IMR-90 (cell line): ENCODE measurements at regions not wholly inside any gene's neighbourhood (a gene's known extent, or its start where the extent isn't known, plus 50 kb on each side); places are given as distances from the start of the nearest gene placed in this dataset.

ENCODE experiments used
- ATAC-seq: fragments of 200-7000 bp; cut with Tn5 transposase; 2 replicates; pipeline ENCODE4 v1.9.1; 2020; ENCODE audit warnings: low read depth, mild to moderate bottlenecking, moderate library complexity
- BruUV-seq: library from RNA; stranded (reverse); fragments of 400-500 nt; replicated peaks from 2 replicates; lab custom pipeline; 2021; lab: Mats Ljungman, UMichigan
- CTCF ChIA-PET: fragments of 300-600 bp; formaldehyde crosslinking; extraction: SDS; loops from one replicate; lab custom pipeline; 2021; ENCODE audit warnings: antibody characterized with exemption; lab: Yijun Ruan, JAX
- POLR2A ChIA-PET: fragments of 300-600 bp; sonication (Branson Sonifier 250); formaldehyde crosslinking; loops from one replicate; lab custom pipeline; 2022; ENCODE audit warnings: antibody characterized with exemption; ENCODE audit not compliant: unreplicated experiment; lab: Charles Lee
- DNase-seq: peaks from one replicate; pipeline ENCODE4 v3.0.0; 2013
- H2AFZ ChIP-seq: replicated peaks from 2 replicates; pipeline ENCODE3; 2013; ENCODE audit warnings: low read length, mild to moderate bottlenecking; ENCODE audit not compliant: poor library complexity
- H2AK5ac ChIP-seq: 2 replicates; pipeline ENCODE4 v1.6.1; 2013; ENCODE audit warnings: low read depth, low read length, inconsistent platforms
- H2AK9ac ChIP-seq: replicated peaks from 2 replicates; pipeline ENCODE3; 2013; ENCODE audit warnings: mild to moderate bottlenecking, low read depth, low read length, moderate library complexity; ENCODE audit not compliant: poor library complexity
- H2BK120ac ChIP-seq: 2 replicates; pipeline ENCODE4 v1.6.1; 2013; ENCODE audit warnings: low read depth, low read length, inconsistent platforms
- H2BK15ac ChIP-seq: 3 replicates; pipeline ENCODE4 v1.6.1; 2013; ENCODE audit warnings: low read depth, low read length, inconsistent platforms
- H2BK20ac ChIP-seq: 2 replicates; pipeline ENCODE4 v1.6.1; 2013; ENCODE audit warnings: low read depth, mild to moderate bottlenecking, inconsistent platforms, low read length, moderate library complexity
- H2BK5ac ChIP-seq: 2 replicates; pipeline ENCODE4 v1.6.1; 2013; ENCODE audit warnings: mild to moderate bottlenecking, low read depth, low read length, inconsistent platforms; ENCODE audit not compliant: poor library complexity, severe bottlenecking
- H3K14ac ChIP-seq: replicated peaks from 2 replicates; pipeline ENCODE4 v1.6.1; 2013; ENCODE audit warnings: low read depth, low read length, inconsistent platforms
- H3K18ac ChIP-seq: 2 replicates; pipeline ENCODE4 v1.6.1; 2013; ENCODE audit warnings: low read depth, low read length, control low read depth
- H3K23ac ChIP-seq: 2 replicates; pipeline ENCODE4 v1.6.1; 2013; ENCODE audit warnings: low read depth, low read length, inconsistent platforms
- H3K27ac ChIP-seq: 2 replicates; pipeline ENCODE4 v1.5.1; 2013; ENCODE audit warnings: mild to moderate bottlenecking, control low read depth, low read length; ENCODE audit not compliant: insufficient read depth
- H3K27me3 ChIP-seq: 2 replicates; pipeline ENCODE4 v1.6.1; 2013; ENCODE audit warnings: low read length; ENCODE audit not compliant: control insufficient read depth, insufficient read depth
- H3K36me3 ChIP-seq: 2 replicates; pipeline ENCODE4 v1.6.1; 2013; ENCODE audit warnings: low read length, mixed read lengths; ENCODE audit not compliant: control insufficient read depth, insufficient read depth
- H3K4ac ChIP-seq: 2 replicates; pipeline ENCODE4 v1.6.1; 2013; ENCODE audit warnings: low read depth, low read length, inconsistent platforms
- H3K4me1 ChIP-seq: 2 replicates; pipeline ENCODE4 v1.6.1; 2013; ENCODE audit warnings: low read length, mixed read lengths; ENCODE audit not compliant: control insufficient read depth, insufficient read depth
- H3K4me2 ChIP-seq: 2 replicates; pipeline ENCODE4 v1.6.1; 2013; ENCODE audit warnings: low read depth, mild to moderate bottlenecking, control low read depth, low read length, moderate library complexity
- H3K4me3 ChIP-seq: 2 replicates; pipeline ENCODE4 v1.5.1; 2013; ENCODE audit warnings: low read depth, mild to moderate bottlenecking, control low read depth, low read length, moderate library complexity; ENCODE audit not compliant: insufficient read depth
- H3K56ac ChIP-seq: 2 replicates; pipeline ENCODE4 v1.6.1; 2013; ENCODE audit warnings: low read length, inconsistent platforms; ENCODE audit not compliant: insufficient read depth; ENCODE audit errors: extremely low read depth
- H3K79me1 ChIP-seq, 2 experiments: 2 replicates each; pipeline ENCODE4 v1.6.1; 2013; ENCODE audit warnings: low read length in 2 of 2, inconsistent platforms in 1 of 2, low read depth in 1 of 2
- H3K9ac ChIP-seq: 2 replicates; pipeline ENCODE4 v1.6.1; 2013; ENCODE audit warnings: low read depth, low read length, control low read depth
- H3K9me1 ChIP-seq: 2 replicates; pipeline ENCODE4 v1.6.1; 2013; ENCODE audit warnings: low read length, inconsistent platforms; ENCODE audit not compliant: insufficient read depth
- H3K9me3 ChIP-seq: 2 replicates; pipeline ENCODE4 v1.6.1; 2013; ENCODE audit warnings: low read length; ENCODE audit not compliant: control insufficient read depth, insufficient read depth
- H4K20me1 ChIP-seq: 2 replicates; pipeline ENCODE4 v1.6.1; 2013; ENCODE audit warnings: low read length, inconsistent platforms; ENCODE audit not compliant: insufficient read depth
- H4K5ac ChIP-seq: 2 replicates; pipeline ENCODE4 v1.6.1; 2013; ENCODE audit warnings: mild to moderate bottlenecking, low read depth, low read length, control low read depth
- H4K8ac ChIP-seq, 2 experiments: 2 replicates each; pipeline ENCODE4 v1.6.1; 2013; ENCODE audit warnings: low read depth in 2 of 2, low read length in 2 of 2, control low read depth in 1 of 2, inconsistent platforms in 1 of 2
- H4K91ac ChIP-seq: 2 replicates; pipeline ENCODE4 v1.6.1; 2013; ENCODE audit warnings: low read depth, low read length, inconsistent platforms; ENCODE audit not compliant: insufficient read depth
- BHLHE40 ChIP-seq: fragments of 150-350 bp; IDR thresholded peaks from 2 replicates; pipeline ENCODE4 v1.6.1; 2016; ENCODE audit warnings: mild to moderate bottlenecking, low read depth, low read length
- CEBPB ChIP-seq: IDR thresholded peaks from 2 replicates; pipeline ENCODE4 v1.6.1; 2012; ENCODE audit warnings: low read depth, low read length, improper control_type of control experiment
- CHD1 ChIP-seq: IDR thresholded peaks from 2 replicates; pipeline ENCODE4 v1.6.1; 2012; ENCODE audit warnings: low read depth, low read length, improper control_type of control experiment
- FOS ChIP-seq: fragments of 150-350 bp; IDR thresholded peaks from 2 replicates; pipeline ENCODE4 v1.6.1; 2016; ENCODE audit warnings: low read depth, low read length
- MAFK ChIP-seq: IDR thresholded peaks from 2 replicates; pipeline ENCODE4 v1.6.1; 2012; ENCODE audit warnings: low read depth, low read length, improper control_type of control experiment
- MAZ ChIP-seq: IDR thresholded peaks from 2 replicates; pipeline ENCODE4 v1.6.1; 2012; ENCODE audit warnings: low read depth, mild to moderate bottlenecking, low read length, improper control_type of control experiment, moderate library complexity, borderline replicate concordance
- MXI1 ChIP-seq: IDR thresholded peaks from 2 replicates; pipeline ENCODE4 v1.6.1; 2012; ENCODE audit warnings: low read depth, mild to moderate bottlenecking, low read length, moderate library complexity, borderline replicate concordance
- NFE2L2 ChIP-seq: fragments of 150-350 bp; IDR thresholded peaks from 2 replicates; pipeline ENCODE4 v1.6.1; 2016; ENCODE audit warnings: low read depth, mild to moderate bottlenecking, low read length
- POLR2A ChIP-seq: IDR thresholded peaks from 2 replicates; pipeline ENCODE4 v1.6.1; 2012; ENCODE audit warnings: mild to moderate bottlenecking, low read depth, low read length
- RAD21 ChIP-seq: IDR thresholded peaks from 2 replicates; pipeline ENCODE4 v1.6.1; 2012; ENCODE audit warnings: low read length, improper control_type of control experiment
- RCOR1 ChIP-seq: IDR thresholded peaks from 2 replicates; pipeline ENCODE4 v1.6.1; 2012; ENCODE audit warnings: mild to moderate bottlenecking, low read length, improper control_type of control experiment; ENCODE audit not compliant: insufficient replicate concordance
- RFX5 ChIP-seq: IDR thresholded peaks from 2 replicates; pipeline ENCODE4 v1.8.0; 2012; ENCODE audit warnings: low read depth, mild to moderate bottlenecking, low read length, moderate library complexity
- SMC3 ChIP-seq: fragments of 150-350 bp; IDR thresholded peaks from 2 replicates; pipeline ENCODE4 v1.6.1; 2016; ENCODE audit warnings: low read depth, mild to moderate bottlenecking, antibody characterized with exemption, low read length, moderate library complexity
- USF2 ChIP-seq: fragments of 150-350 bp; IDR thresholded peaks from 2 replicates; pipeline ENCODE4 v1.6.1; 2017; ENCODE audit warnings: mild to moderate bottlenecking, antibody characterized with exemption, low read length, low read depth
- dilution Hi-C: fragments of 300-500 bp; cut with HindIII; formaldehyde crosslinking; loops from one replicate; pipeline ENCODE4 v1.14.3; 2018; ENCODE audit warnings: low sequenced_read_pairs; ENCODE audit not compliant: unreplicated experiment
- in situ Hi-C: fragments of 300-500 bp; cut with MboI; formaldehyde crosslinking; loops from 3 replicates; pipeline ENCODE4 v1.14.3; 2019; ENCODE audit warnings: low sequenced_read_pairs, inconsistent platforms, mixed read lengths
- intact Hi-C: fragments of 100-400 bp; cut with micrococcal nuclease; formaldehyde crosslinking; loops from 2 replicates; pipeline ENCODE4 v1.10.0; 2022
- TF ChIP-seq, protein P1 (sequence below): fragments of 150-350 bp; IDR thresholded peaks from 2 replicates; pipeline ENCODE4 v1.6.1; 2016; ENCODE audit warnings: low read depth, mild to moderate bottlenecking, low read length, moderate library complexity, borderline replicate concordance
- TF ChIP-seq, protein P2 (sequence below): conservative IDR thresholded peaks from 2 replicates; pipeline ENCODE4 v1.5.1; 2012; ENCODE audit warnings: mild to moderate bottlenecking, low read depth, low read length, improper control_type of control experiment

GRCh38 chr6:48998574-48998973, 464.5 kb downstream of the MMUT start:
- no peak overlapping the region for H3K9ac ChIP-seq
- H2AFZ ChIP-seq, result no peak overlapping the region
- no TSS peak for BruUV-seq
- no peak overlapping the region for H3K27ac ChIP-seq
- H4K8ac ChIP-seq, result no peak overlapping the region
- ChIA-PET CTCF (no interaction called here), POLR2A (no interaction called here)
- H2BK5ac ChIP-seq, result no peak overlapping the region
- dilution Hi-C loops, result no loop called here
- H2AK9ac ChIP-seq, result no peak overlapping the region
- no peaks in the 10 kb centered on the region for H3K4me1 ChIP-seq
- no peaks in the 10 kb centered on the region for H3K79me1 ChIP-seq
- no peak overlapping the region for H4K5ac ChIP-seq
- H3K18ac ChIP-seq, result no peak overlapping the region
- no peak for TF ChIP-seq CEBPB
- TF ChIP-seq MXI1, result no peak
- no peak for TF ChIP-seq SMC3
- TF ChIP-seq NFE2L2, result no peak
- no peak for TF ChIP-seq MAFK
- no peak for TF ChIP-seq POLR2A
- no peak for TF ChIP-seq RCOR1
- no peak for TF ChIP-seq BHLHE40
- no peak for TF ChIP-seq USF2
- TF ChIP-seq MAZ, result no peak
- TF ChIP-seq RAD21, result no peak
- TF ChIP-seq, protein P1, sequence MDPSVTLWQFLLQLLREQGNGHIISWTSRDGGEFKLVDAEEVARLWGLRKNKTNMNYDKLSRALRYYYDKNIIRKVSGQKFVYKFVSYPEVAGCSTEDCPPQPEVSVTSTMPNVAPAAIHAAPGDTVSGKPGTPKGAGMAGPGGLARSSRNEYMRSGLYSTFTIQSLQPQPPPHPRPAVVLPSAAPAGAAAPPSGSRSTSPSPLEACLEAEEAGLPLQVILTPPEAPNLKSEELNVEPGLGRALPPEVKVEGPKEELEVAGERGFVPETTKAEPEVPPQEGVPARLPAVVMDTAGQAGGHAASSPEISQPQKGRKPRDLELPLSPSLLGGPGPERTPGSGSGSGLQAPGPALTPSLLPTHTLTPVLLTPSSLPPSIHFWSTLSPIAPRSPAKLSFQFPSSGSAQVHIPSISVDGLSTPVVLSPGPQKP, result no peak
- TF ChIP-seq FOS, result no peak
- TF ChIP-seq CHD1, result no peak
- no peak for TF ChIP-seq RFX5
- TF ChIP-seq, protein P2, sequence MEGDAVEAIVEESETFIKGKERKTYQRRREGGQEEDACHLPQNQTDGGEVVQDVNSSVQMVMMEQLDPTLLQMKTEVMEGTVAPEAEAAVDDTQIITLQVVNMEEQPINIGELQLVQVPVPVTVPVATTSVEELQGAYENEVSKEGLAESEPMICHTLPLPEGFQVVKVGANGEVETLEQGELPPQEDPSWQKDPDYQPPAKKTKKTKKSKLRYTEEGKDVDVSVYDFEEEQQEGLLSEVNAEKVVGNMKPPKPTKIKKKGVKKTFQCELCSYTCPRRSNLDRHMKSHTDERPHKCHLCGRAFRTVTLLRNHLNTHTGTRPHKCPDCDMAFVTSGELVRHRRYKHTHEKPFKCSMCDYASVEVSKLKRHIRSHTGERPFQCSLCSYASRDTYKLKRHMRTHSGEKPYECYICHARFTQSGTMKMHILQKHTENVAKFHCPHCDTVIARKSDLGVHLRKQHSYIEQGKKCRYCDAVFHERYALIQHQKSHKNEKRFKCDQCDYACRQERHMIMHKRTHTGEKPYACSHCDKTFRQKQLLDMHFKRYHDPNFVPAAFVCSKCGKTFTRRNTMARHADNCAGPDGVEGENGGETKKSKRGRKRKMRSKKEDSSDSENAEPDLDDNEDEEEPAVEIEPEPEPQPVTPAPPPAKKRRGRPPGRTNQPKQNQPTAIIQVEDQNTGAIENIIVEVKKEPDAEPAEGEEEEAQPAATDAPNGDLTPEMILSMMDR, result no peak
- H2AK5ac ChIP-seq, result no peak overlapping the region
- no peaks in the 10 kb centered on the region for H3K27me3 ChIP-seq
- H3K4ac ChIP-seq, result no peak overlapping the region
- no peaks in the 10 kb centered on the region for H3K36me3 ChIP-seq
- no peak overlapping the region for H3K56ac ChIP-seq
- no peak overlapping the region for H2BK15ac ChIP-seq
- no peak overlapping the region for H3K4me3 ChIP-seq
- no peak overlapping the region for H3K23ac ChIP-seq
- intact Hi-C loops, result no loop called here
- H3K4me2 ChIP-seq, result no peak overlapping the region
- no peaks in the 10 kb centered on the region for H3K9me1 ChIP-seq
- H4K91ac ChIP-seq, result no peak overlapping the region
- no peak for DNase-seq
- H2BK120ac ChIP-seq, result no peak overlapping the region
- H3K9me3 ChIP-seq, result no peaks in the 10 kb centered on the region
- no peaks in the 10 kb centered on the region for H4K20me1 ChIP-seq
- H3K14ac ChIP-seq, result no peak overlapping the region
- in situ Hi-C loops, result no loop called here
- no peak for ATAC-seq
- H2BK20ac ChIP-seq, result no peak overlapping the region
